K562 (cell line): ENCODE measurements at regions not wholly inside any gene's neighbourhood (a gene's known extent, or its start where the extent isn't known, plus 50 kb on each side); places are given as distances from the start of the nearest gene placed in this dataset.

Source experiments
- ATAC-seq: fragments of 200-7000 bp; cut with Tn5 transposase; 3 replicates; pipeline ENCODE4 v1.9.1; 2020; ENCODE audit warnings: moderate library complexity
- BruUV-seq: library from RNA; stranded (reverse); fragments of 400-500 nt; replicated peaks from 2 replicates; lab custom pipeline; 2021; lab: Mats Ljungman, UMichigan
- CTCF ChIA-PET: fragments of 300-600 bp; formaldehyde crosslinking; extraction: SDS; loops from one replicate; lab custom pipeline; 2021; ENCODE audit warnings: low intra/inter-chr PET ratio; lab: Yijun Ruan, JAX
- POLR2A ChIA-PET: fragments of 300-600, 350-650 bp; sonication (Branson Sonifier 250); formaldehyde crosslinking; extraction: SDS; loops from one replicate; lab custom pipeline; 2021; ENCODE audit warnings: antibody characterized with exemption, inconsistent platforms; lab: Yijun Ruan, JAX
- DNase-seq, 4 experiments: peaks; one replicate each; pipeline versions ENCODE4 v3.0.0 to v3.0.0-alpha.2; 2011 to 2018; ENCODE audit warnings: low spot score in 3 of 4, mixed read lengths in 3 of 4; ENCODE audit errors: extremely low read depth in 1 of 4
- FAIRE-seq: peaks from 2 replicates; lab custom pipeline; 2011; peaks lifted over from hg19 to GRCh38; lab: Jason Lieb, UNC
- H2AFZ ChIP-seq: 2 replicates; pipeline ENCODE4 v1.6.0; 2011; ENCODE audit warnings: low read depth, low read length, control low read depth, inconsistent platforms
- H3K27ac ChIP-seq: fragments of 200-600 bp; 3 replicates; pipeline ENCODE4 v1.8.0; 2011; ENCODE audit warnings: low read depth, mild to moderate bottlenecking, control low read depth, inconsistent platforms, low read length, moderate library complexity, mixed read lengths; ENCODE audit errors: extremely low read depth
- H3K27me3 ChIP-seq, 2 experiments: fragments of 300-600 bp in 1 of 2; 2 replicates in 1 of 2; 3 replicates in 1 of 2; pipeline versions ENCODE4 v1.6.0 to v1.8.0; 2011; ENCODE audit warnings: inconsistent platforms in 2 of 2, low read length in 2 of 2, mild to moderate bottlenecking in 1 of 2, mixed read lengths in 1 of 2, moderate library complexity in 1 of 2; ENCODE audit not compliant: control insufficient read depth in 2 of 2, insufficient read depth in 2 of 2
- H3K36me3 ChIP-seq: fragments of 300-600 bp; 3 replicates; pipeline ENCODE4 v1.8.0; 2011; ENCODE audit warnings: mild to moderate bottlenecking, low read length, inconsistent platforms; ENCODE audit not compliant: control insufficient read depth, insufficient read depth
- H3K4me1 ChIP-seq, 2 experiments: fragments of 200-600 bp in 1 of 2; replicated peaks in 1 of 2; 2 replicates in 1 of 2; 3 replicates in 1 of 2; pipeline versions ENCODE4 v1.5.1 to v1.8.0; 2011; ENCODE audit warnings: inconsistent platforms in 2 of 2, low read length in 2 of 2, mild to moderate bottlenecking in 1 of 2, mixed read lengths in 1 of 2, moderate library complexity in 1 of 2; ENCODE audit not compliant: control insufficient read depth in 2 of 2, insufficient read depth in 2 of 2
- H3K4me2 ChIP-seq: 2 replicates; pipeline ENCODE4 v1.6.1; 2011; ENCODE audit warnings: low read length, control low read depth, inconsistent platforms, mixed read lengths; ENCODE audit not compliant: insufficient read depth
- H3K4me3 ChIP-seq: fragments of 200-600 bp; sonication (generic), shearing (Covaris generic); 2 replicates; pipeline ENCODE4 v1.5.1; 2016; ENCODE audit warnings: control low read depth, inconsistent platforms
- H3K79me2 ChIP-seq: fragments of 200-600 bp; 3 replicates; pipeline ENCODE4 v1.8.0; 2011; ENCODE audit warnings: low read length, inconsistent platforms; ENCODE audit not compliant: control insufficient read depth, insufficient read depth
- H3K9ac ChIP-seq, 2 experiments: 2 replicates each; pipeline versions ENCODE4 v1.6.0 to v1.6.1; 2011; ENCODE audit warnings: low read depth in 2 of 2, low read length in 2 of 2, control low read depth in 1 of 2, inconsistent platforms in 1 of 2, mild to moderate bottlenecking in 1 of 2, mixed read lengths in 1 of 2; ENCODE audit not compliant: insufficient read depth in 1 of 2
- H3K9me1 ChIP-seq: one replicate; pipeline ENCODE4 v1.6.0; 2011; ENCODE audit warnings: inconsistent platforms, mild to moderate bottlenecking, low read length, moderate library complexity; ENCODE audit not compliant: control insufficient read depth, insufficient read depth
- H3K9me3 ChIP-seq: replicated peaks from 2 replicates; pipeline ENCODE4 v1.5.1; 2011; ENCODE audit warnings: low read depth, low read length, inconsistent platforms; ENCODE audit not compliant: control insufficient read depth, insufficient read depth
- H4K20me1 ChIP-seq: replicated peaks from 2 replicates; pipeline ENCODE4 v1.6.1; 2011; ENCODE audit warnings: low read length, inconsistent platforms, mixed read lengths; ENCODE audit not compliant: control insufficient read depth, insufficient read depth
- AFF1 ChIP-seq, 2 experiments: fragments of 450-650 bp; IDR thresholded peaks; 2 replicates each; pipeline ENCODE4 v1.6.1; 2018; ENCODE audit warnings: mild to moderate bottlenecking in 2 of 2, low read depth in 1 of 2; ENCODE audit not compliant: partially characterized antibody in 2 of 2
- HCFC1 ChIP-seq: IDR thresholded peaks from 2 replicates; pipeline ENCODE4 v1.6.1; 2012; ENCODE audit warnings: low read depth, low read length, improper control_type of control experiment
- L3MBTL2 ChIP-seq: fragments of 450-650 bp; IDR thresholded peaks from 2 replicates; pipeline ENCODE4 v1.6.1; 2016; ENCODE audit warnings: mild to moderate bottlenecking, moderate library complexity
- ZBTB2 ChIP-seq: fragments of 450-650 bp; IDR thresholded peaks from 2 replicates; pipeline ENCODE4 v1.6.1; 2016; ENCODE audit warnings: antibody characterized with exemption
- ZBTB33 ChIP-seq: sonication (generic); formaldehyde crosslinking; IDR thresholded peaks from 2 replicates; pipeline ENCODE4 v1.8.1; 2023; ENCODE audit warnings: mild to moderate bottlenecking, missing genetic modification reagents
- WGBS: fragments of 100-300 bp; shearing (Covaris generic); methylation state at CpG from one replicate; pipeline ENCODE4 v1.1.6; 2016; ENCODE audit warnings: low coverage, mixed read lengths; ENCODE audit not compliant: insufficient coverage; ENCODE audit errors: missing lambda C conversion rate; 5-methylcytosine and 5-hydroxymethylcytosine counted together
- in situ Hi-C: fragments of 300-500 bp; cut with MboI; formaldehyde crosslinking; loops from 4 replicates; pipeline ENCODE4 v1.15.0; 2018; ENCODE audit warnings: inconsistent platforms, mixed read lengths
- intact Hi-C: fragments of 100-400 bp; cut with micrococcal nuclease; formaldehyde crosslinking; loops from 2 replicates; pipeline ENCODE4 v1.14.2; 2022

- BruUV-seq = no TSS peak
- Histone ChIP-seq H3K36me3 (no peaks in the 10 kb centered on the region), H4K20me1 (no peaks in the 10 kb centered on the region), H3K9me3 (no peaks in the 10 kb centered on the region), H3K9me1 (no peaks in the 10 kb centered on the region), H3K27ac (no peak overlapping the region), H3K27me3 (no peaks in the 10 kb centered on the region), H3K79me2 (no peaks in the 10 kb centered on the region), H3K4me2 (no peak overlapping the region), H3K9ac (no peak overlapping the region), H3K4me1 (peaks cover 0 to 14% of the 10 kb centered on the region in 2 experiments; a peak in 3 of 5 replicates), H3K4me3 (no peak overlapping the region), H2AFZ (no peak overlapping the region)
- intact Hi-C loops = no loop called here
- 0% methylated on average over 2 of the region's 2 CpGs for WGBS
- CTCF ChIA-PET = no interaction called here
- no peak for FAIRE-seq
- in situ Hi-C loops = no loop called here
- ATAC-seq = no peak
- TF ChIP-seq HCFC1 (no peak), ZBTB33 (CRISPR knock-in tag) (no peak), ZBTB2 (no peak), AFF1 (IDR thresholded peaks at IDR 0.05; ENCODE audit: low read depth in 1 of 2, partially characterized antibody in 2 of 2) (no peak), L3MBTL2 (no peak)
- no peak for DNase-seq
- POLR2A ChIA-PET = no interaction called here
Measured at GRCh38 chr6:28008053-28008452, 51.0 kb downstream of the OR2B6 start.
